H9 (cell line): ENCODE measurements at regions not wholly inside any gene's neighbourhood (a gene's known extent, or its start where the extent isn't known, plus 50 kb on each side); places are given as distances from the start of the nearest gene placed in this dataset.

ENCODE experiments used
- DNase-seq: peaks from one replicate; pipeline ENCODE4 v3.0.0-alpha.2; 2017
- H2AFZ ChIP-seq: one replicate; pipeline ENCODE4 v1.6.1; 2013; ENCODE audit warnings: mild to moderate bottlenecking, low read length, control low read depth, moderate library complexity
- H2AK5ac ChIP-seq: 2 replicates; pipeline ENCODE4 v1.6.1; 2013; ENCODE audit warnings: low read length, control low read depth, mixed read lengths; ENCODE audit not compliant: insufficient read length
- H2BK120ac ChIP-seq: one replicate; pipeline ENCODE4 v1.6.1; 2013; ENCODE audit warnings: low read depth, mild to moderate bottlenecking, low read length, control low read depth, inconsistent platforms; ENCODE audit not compliant: poor library complexity, severe bottlenecking
- H2BK12ac ChIP-seq: 2 replicates; pipeline ENCODE4 v1.6.1; 2013; ENCODE audit warnings: low read length, control low read depth, mixed read lengths, low read depth; ENCODE audit not compliant: insufficient read length
- H2BK15ac ChIP-seq: 2 replicates; pipeline ENCODE4 v1.6.1; 2013; ENCODE audit warnings: low read depth, low read length, control low read depth
- H2BK20ac ChIP-seq: one replicate; pipeline ENCODE4 v1.6.1; 2013; ENCODE audit warnings: low read depth, mild to moderate bottlenecking, low read length, control low read depth, inconsistent platforms; ENCODE audit not compliant: poor library complexity, severe bottlenecking
- H2BK5ac ChIP-seq: 2 replicates; pipeline ENCODE4 v1.6.1; 2013; ENCODE audit warnings: low read length, control low read depth, mixed read lengths; ENCODE audit not compliant: insufficient read length
- H3K14ac ChIP-seq: 2 replicates; pipeline ENCODE4 v1.6.1; 2013; ENCODE audit warnings: low read length, control low read depth; ENCODE audit not compliant: insufficient read depth
- H3K18ac ChIP-seq: 2 replicates; pipeline ENCODE4 v1.6.1; 2013; ENCODE audit warnings: low read depth, mild to moderate bottlenecking, mixed read lengths, low read length, control low read depth; ENCODE audit not compliant: insufficient read length
- H3K23ac ChIP-seq: 2 replicates; pipeline ENCODE4 v1.6.1; 2013; ENCODE audit warnings: low read length, control low read depth, mixed read lengths, low read depth; ENCODE audit not compliant: insufficient read length
- H3K23me2 ChIP-seq: 2 replicates; pipeline ENCODE4 v1.6.1; 2013; ENCODE audit warnings: low read depth, mild to moderate bottlenecking, mixed read lengths, low read length, control low read depth; ENCODE audit not compliant: insufficient read length, poor library complexity, severe bottlenecking
- H3K27ac ChIP-seq: 2 replicates; pipeline ENCODE4 v1.5.1; 2013; ENCODE audit warnings: low read length, control low read depth, mixed read lengths, low read depth; ENCODE audit not compliant: insufficient read length
- H3K27me3 ChIP-seq: 2 replicates; pipeline ENCODE4 v1.6.1; 2013; ENCODE audit warnings: low read length, control low read depth, inconsistent platforms; ENCODE audit not compliant: insufficient read depth
- H3K4ac ChIP-seq: 2 replicates; pipeline ENCODE4 v1.6.1; 2013; ENCODE audit warnings: low read depth, mild to moderate bottlenecking, control low read depth, inconsistent platforms, low read length, moderate library complexity
- H3K4me1 ChIP-seq: 2 replicates; pipeline ENCODE4 v1.6.1; 2013; ENCODE audit warnings: low read length, control low read depth, inconsistent platforms; ENCODE audit not compliant: insufficient read depth
- H3K4me2 ChIP-seq: 2 replicates; pipeline ENCODE4 v1.6.1; 2013; ENCODE audit warnings: low read length, control low read depth, mixed read lengths; ENCODE audit not compliant: insufficient read length, insufficient read depth
- H3K56ac ChIP-seq: 2 replicates; pipeline ENCODE4 v1.6.1; 2013; ENCODE audit warnings: low read depth, mild to moderate bottlenecking, mixed read lengths, low read length, control low read depth; ENCODE audit not compliant: insufficient read length
- H3K79me1 ChIP-seq: 2 replicates; pipeline ENCODE4 v1.6.1; 2013; ENCODE audit warnings: low read depth, mild to moderate bottlenecking, moderate library complexity, low read length, control low read depth, inconsistent platforms; ENCODE audit not compliant: insufficient read depth, poor library complexity, severe bottlenecking
- H3K79me2 ChIP-seq: 2 replicates; pipeline ENCODE4 v1.6.1; 2013; ENCODE audit warnings: low read length, control low read depth, inconsistent platforms; ENCODE audit not compliant: insufficient read depth
- H3K9ac ChIP-seq: 2 replicates; pipeline ENCODE4 v1.6.1; 2013; ENCODE audit warnings: low read length, control low read depth, mixed read lengths; ENCODE audit not compliant: insufficient read length; ENCODE audit errors: extremely low read depth
- H3K9me3 ChIP-seq: one replicate; pipeline ENCODE4 v1.6.1; 2013; ENCODE audit warnings: low read depth, low read length, inconsistent platforms; ENCODE audit not compliant: control insufficient read depth
- H3T11ph ChIP-seq: one replicate; pipeline ENCODE4 v1.6.1; 2013; ENCODE audit warnings: mild to moderate bottlenecking, low read length, control low read depth, inconsistent platforms
- H4K20me1 ChIP-seq: one replicate; pipeline ENCODE4 v1.6.1; 2013; ENCODE audit not compliant: control insufficient read depth, insufficient read length, insufficient read depth
- H4K5ac ChIP-seq: 2 replicates; pipeline ENCODE4 v1.6.1; 2013; ENCODE audit warnings: low read depth, mild to moderate bottlenecking, mixed read lengths, low read length, control low read depth; ENCODE audit not compliant: insufficient read length
- H4K8ac ChIP-seq: replicated peaks from 2 replicates; pipeline ENCODE4 v1.6.1; 2013; ENCODE audit warnings: low read length, control low read depth, mixed read lengths, low read depth; ENCODE audit not compliant: insufficient read length
- H4K91ac ChIP-seq: 2 replicates; pipeline ENCODE4 v1.6.1; 2013; ENCODE audit warnings: low read depth, mild to moderate bottlenecking, moderate library complexity, mixed read lengths, low read length, control low read depth; ENCODE audit not compliant: insufficient read length
- H3K27ac Mint-ChIP-seq, 3 experiments: 2 replicates in 2 of 3; 3 replicates in 1 of 3; pipeline ENCODE4 v1.8.0; 2020 to 2021; ENCODE audit warnings: mixed read lengths in 3 of 3, mild to moderate bottlenecking in 1 of 3, moderate library complexity in 1 of 3
- H3K27me3 Mint-ChIP-seq: 2 replicates; pipeline ENCODE4 v1.8.0; 2021; ENCODE audit warnings: low read depth, mild to moderate bottlenecking, moderate library complexity, mixed read lengths
- H3K36me3 Mint-ChIP-seq, 3 experiments: 2 replicates in 2 of 3; 3 replicates in 1 of 3; pipeline ENCODE4 v1.8.0; 2020 to 2021; ENCODE audit warnings: low read depth in 3 of 3, mixed read lengths in 3 of 3; ENCODE audit not compliant: insufficient read depth in 1 of 3
- H3K4me1 Mint-ChIP-seq, 2 experiments: 2 replicates each; pipeline ENCODE4 v1.8.0; 2020; ENCODE audit warnings: mixed read lengths in 2 of 2
- H3K4me3 Mint-ChIP-seq, 2 experiments: 2 replicates in 1 of 2; 3 replicates in 1 of 2; pipeline ENCODE4 v1.8.0; 2020 to 2021; ENCODE audit warnings: mild to moderate bottlenecking in 2 of 2, mixed read lengths in 2 of 2, moderate library complexity in 1 of 2
- H3K9me3 Mint-ChIP-seq, 2 experiments: 2 replicates in 1 of 2; 3 replicates in 1 of 2; pipeline ENCODE4 v1.8.0; 2020; ENCODE audit warnings: mild to moderate bottlenecking in 2 of 2, mixed read lengths in 2 of 2, moderate library complexity in 1 of 2
- WGBS: extraction: QIAGEN DNeasy Blood & Tissue Kit; methylation state at CpG from one replicate; pipeline ENCODE4 v1.1.7; 2013; ENCODE audit warnings: missing lambda C conversion rate, low lambda C conversion rate, mixed read lengths; ENCODE audit not compliant: insufficient read length; ENCODE audit errors: extremely low coverage; 5-methylcytosine and 5-hydroxymethylcytosine counted together
- TF ChIP-seq, protein P1 (sequence below): fragments of 200-600 bp; sonication (generic); conservative IDR thresholded peaks from 3 replicates; pipeline ENCODE4 v1.8.0; 2021; ENCODE audit warnings: antibody characterized with exemption, mild to moderate bottlenecking

DNA sequence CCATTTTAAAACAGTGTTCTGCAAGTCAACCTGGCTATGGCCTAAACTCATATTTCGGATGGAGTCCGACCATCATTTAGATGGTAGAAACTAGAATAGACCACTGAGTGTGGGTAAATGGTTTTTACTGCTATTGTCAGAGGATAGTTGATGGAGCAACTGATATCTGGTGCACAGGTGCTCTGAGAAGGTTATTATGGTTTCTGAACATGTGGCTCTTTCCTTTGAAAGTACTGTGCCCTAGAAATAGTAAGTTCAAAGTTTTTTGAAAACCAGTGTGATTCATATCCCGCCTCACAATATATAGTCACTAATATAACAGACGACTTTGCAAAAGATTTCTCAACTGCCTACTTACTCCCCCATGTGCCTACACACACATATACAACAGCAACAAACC lies 64.4 kb upstream of the BTG1 start:
- TF ChIP-seq, protein P1, sequence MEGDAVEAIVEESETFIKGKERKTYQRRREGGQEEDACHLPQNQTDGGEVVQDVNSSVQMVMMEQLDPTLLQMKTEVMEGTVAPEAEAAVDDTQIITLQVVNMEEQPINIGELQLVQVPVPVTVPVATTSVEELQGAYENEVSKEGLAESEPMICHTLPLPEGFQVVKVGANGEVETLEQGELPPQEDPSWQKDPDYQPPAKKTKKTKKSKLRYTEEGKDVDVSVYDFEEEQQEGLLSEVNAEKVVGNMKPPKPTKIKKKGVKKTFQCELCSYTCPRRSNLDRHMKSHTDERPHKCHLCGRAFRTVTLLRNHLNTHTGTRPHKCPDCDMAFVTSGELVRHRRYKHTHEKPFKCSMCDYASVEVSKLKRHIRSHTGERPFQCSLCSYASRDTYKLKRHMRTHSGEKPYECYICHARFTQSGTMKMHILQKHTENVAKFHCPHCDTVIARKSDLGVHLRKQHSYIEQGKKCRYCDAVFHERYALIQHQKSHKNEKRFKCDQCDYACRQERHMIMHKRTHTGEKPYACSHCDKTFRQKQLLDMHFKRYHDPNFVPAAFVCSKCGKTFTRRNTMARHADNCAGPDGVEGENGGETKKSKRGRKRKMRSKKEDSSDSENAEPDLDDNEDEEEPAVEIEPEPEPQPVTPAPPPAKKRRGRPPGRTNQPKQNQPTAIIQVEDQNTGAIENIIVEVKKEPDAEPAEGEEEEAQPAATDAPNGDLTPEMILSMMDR: no peak
- no peaks in the 10 kb centered on the region for H4K20me1 ChIP-seq
- H3T11ph ChIP-seq: no peak overlapping the region
- no peaks in the 10 kb centered on the region for H3K23me2 ChIP-seq
- Mint-ChIP-seq H3K27ac (no peak overlapping the region), H3K36me3 (peaks cover 0 to 6% (median 0%) of the 10 kb centered on the region in 3 experiments; a peak in 3 of 7 replicates), H3K4me1 (peaks cover 3 to 6% of the 10 kb centered on the region in 2 experiments; a peak in 3 of 4 replicates), H3K4me3 (no peak overlapping the region), H3K9me3 (no peaks in the 10 kb centered on the region; a peak in 1 of 5 replicates), H3K27me3 (no peaks in the 10 kb centered on the region)
- no peak overlapping the region for H2AK5ac ChIP-seq
- no peak overlapping the region for H2BK120ac ChIP-seq
- no peak overlapping the region for H3K18ac ChIP-seq
- no peak overlapping the region for H3K23ac ChIP-seq
- H3K14ac ChIP-seq: no peak overlapping the region
- WGBS: no CpG with 5 or more reads among the region's 4 CpGs
- H4K5ac ChIP-seq: no peak overlapping the region
- no peak overlapping the region for H2BK12ac ChIP-seq
- no peaks in the 10 kb centered on the region for H3K79me1 ChIP-seq
- no peak overlapping the region for H3K27ac ChIP-seq
- no peak overlapping the region for H2BK5ac ChIP-seq
- no peak overlapping the region for H3K9ac ChIP-seq
- H3K4me2 ChIP-seq: no peak overlapping the region
- H3K56ac ChIP-seq: no peak overlapping the region
- H2AFZ ChIP-seq: no peak overlapping the region
- H4K8ac ChIP-seq: no peak overlapping the region
- no peak overlapping the region for H3K4ac ChIP-seq
- H3K79me2 ChIP-seq: no peaks in the 10 kb centered on the region
- H3K27me3 ChIP-seq: no peaks in the 10 kb centered on the region
- no peak overlapping the region for H2BK20ac ChIP-seq
- no peak overlapping the region for H2BK15ac ChIP-seq
- no peak overlapping the region for H4K91ac ChIP-seq
- H3K9me3 ChIP-seq: no peaks in the 10 kb centered on the region
- H3K4me1 ChIP-seq: no peaks in the 10 kb centered on the region
- no peak for DNase-seq
